H54 (cell line): ENCODE measurements at regions not wholly inside any gene's neighbourhood (a gene's known extent, or its start where the extent isn't known, plus 50 kb on each side); places are given as distances from the start of the nearest gene placed in this dataset.
"Not testable (repeated sequence)": the region's sequence is repeated elsewhere in the genome, so short reads cannot be mapped to it uniquely, and the experiment has no call there.

ENCODE experiments used
- DNase-seq: peaks from one replicate; pipeline ENCODE4 v3.0.0; 2011; ENCODE audit warnings: low spot score, mixed read lengths; ENCODE audit not compliant: insufficient read length
- FAIRE-seq: peaks from 3 replicates; lab custom pipeline; 2011; peaks lifted over from hg19 to GRCh38; lab: Jason Lieb, UNC
- POLR2A ChIP-seq: IDR thresholded peaks from 2 replicates; pipeline ENCODE4 v1.6.1; 2011; ENCODE audit warnings: low read depth, mild to moderate bottlenecking, low read length

DNA sequence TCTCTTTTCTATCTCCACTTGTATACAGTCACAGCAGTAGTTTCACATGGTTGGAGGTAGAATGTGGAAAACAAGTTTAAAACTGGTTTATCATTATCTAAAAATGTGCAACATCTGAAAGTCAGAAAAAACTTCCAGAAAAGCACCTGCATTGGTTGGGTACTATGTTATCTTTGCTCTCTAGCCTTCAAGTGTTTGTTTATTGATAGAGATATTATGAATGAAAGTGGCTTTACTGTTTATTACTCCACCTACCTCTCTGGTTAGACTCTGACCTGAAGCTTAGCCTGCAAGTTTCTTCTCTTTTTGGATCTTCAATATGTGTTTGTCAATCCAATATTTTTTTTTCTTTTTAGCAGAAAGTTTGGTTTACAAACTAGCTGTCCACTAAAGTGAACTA lies 2161.4 kb upstream of the RAG2 start:
- no peak for DNase-seq
- FAIRE-seq, result no peak
- no peak for TF ChIP-seq POLR2A

DNA sequence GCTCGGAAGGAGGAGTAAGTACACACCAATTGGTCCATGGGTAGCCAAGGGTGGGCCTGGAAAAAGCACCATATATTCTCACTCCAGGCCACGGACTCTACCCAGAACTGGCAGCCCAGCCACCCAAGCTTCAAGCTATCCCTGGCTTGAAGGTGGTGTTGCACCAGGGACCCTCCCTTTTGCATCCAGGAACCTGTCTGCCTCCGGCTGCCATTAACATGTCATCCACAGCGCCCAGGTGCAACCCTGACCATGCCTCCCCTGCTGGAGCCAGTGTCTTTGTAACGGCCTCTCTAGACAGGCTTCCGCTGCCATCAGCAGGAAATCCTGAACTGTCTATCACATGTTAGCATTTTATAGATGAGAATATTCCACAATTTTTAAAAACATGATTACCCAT lies 2158.5 kb upstream of the RAG2 start:
- TF ChIP-seq POLR2A, result no peak
- DNase-seq, result no peak
- no peak for FAIRE-seq

DNA sequence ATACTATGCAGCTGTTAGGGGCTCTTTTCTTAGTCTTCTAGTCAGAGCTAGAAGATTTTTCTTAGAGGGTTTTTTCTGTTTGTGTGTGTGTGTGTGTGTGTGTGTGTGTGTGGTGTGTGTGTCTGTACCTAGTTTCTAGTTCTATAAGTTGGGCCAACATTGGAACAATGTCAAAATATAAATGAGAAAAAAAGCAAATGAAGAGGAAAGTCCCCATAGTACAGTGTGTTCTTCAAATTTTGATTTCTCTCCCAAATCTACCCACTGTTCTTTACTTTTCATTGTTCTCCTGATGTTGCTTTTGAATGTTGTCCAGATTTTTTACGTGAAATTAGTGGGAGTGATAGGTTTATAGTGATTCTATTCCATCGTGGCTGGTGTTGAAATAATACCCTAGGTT lies 2153.4 kb upstream of the RAG2 start:
- no peak for DNase-seq
- peak; percentile 64 for FAIRE-seq
- TF ChIP-seq POLR2A, result no peak

DNA sequence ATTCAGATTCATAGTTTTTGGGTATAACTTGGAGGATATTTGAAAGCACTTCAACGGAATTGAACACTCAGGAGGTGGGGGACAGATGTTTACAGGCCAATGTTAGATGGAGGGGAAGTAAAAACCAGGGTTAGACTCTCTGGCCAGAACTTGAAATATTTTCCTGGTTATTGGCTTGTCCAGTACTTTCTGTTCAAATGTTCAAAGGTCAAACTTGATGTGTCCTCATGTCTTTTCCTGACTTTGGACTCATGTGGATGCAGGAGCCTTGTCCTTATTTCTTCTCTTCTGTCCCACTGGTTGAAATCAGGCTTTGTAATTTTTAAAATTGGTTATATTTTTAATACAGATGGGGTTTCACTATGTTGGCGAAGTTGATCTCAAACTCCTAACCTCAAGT lies 2148.5 kb upstream of the RAG2 start:
- FAIRE-seq, DNase-seq: not testable (repeated sequence)

GRCh38 chr11:38723361-38723760 lies 2125.3 kb upstream of the RAG2 start:
- DNase-seq (no peak), FAIRE-seq (no peak)
- no peak for TF ChIP-seq POLR2A

DNA sequence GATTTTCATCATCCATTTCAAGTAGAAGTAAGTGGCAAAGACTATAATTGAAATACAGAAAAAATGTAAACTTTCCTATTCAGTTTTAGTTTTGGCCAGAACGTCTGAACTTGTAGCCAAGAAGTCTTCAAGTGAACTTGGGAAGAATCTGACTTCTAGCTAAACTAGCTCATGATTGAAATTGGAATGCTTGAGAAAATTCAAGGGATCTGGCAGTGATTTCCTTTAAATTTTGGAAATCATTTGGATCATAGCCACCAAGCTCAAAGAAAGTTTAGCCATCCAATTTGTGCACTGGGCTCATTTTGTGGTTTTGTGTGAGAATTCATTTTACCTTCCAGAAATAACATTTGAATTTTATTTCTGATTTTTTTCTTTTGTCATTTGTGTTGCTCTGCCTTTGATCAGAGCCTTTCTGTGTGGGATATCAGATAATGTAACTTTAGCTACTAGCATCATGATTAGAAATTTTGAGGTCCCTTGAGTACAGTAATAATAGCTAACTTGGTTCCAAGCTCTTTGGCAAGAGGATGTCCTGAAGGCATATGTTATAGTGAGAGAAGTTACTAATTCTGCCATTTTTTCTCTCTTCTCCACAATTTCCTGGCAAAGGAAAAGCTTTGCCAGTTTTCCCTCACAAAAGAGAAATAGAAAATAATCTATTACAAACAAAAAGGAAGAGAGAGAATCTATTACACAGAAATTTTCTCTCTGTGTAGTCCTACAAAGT lies 2123.7 kb upstream of the RAG2 start:
- no peak for TF ChIP-seq POLR2A
- FAIRE-seq, result no peak
- no peak for DNase-seq

- TF ChIP-seq POLR2A, result no peak
- DNase-seq, result no peak
- no peak for FAIRE-seq
Observed at GRCh38 chr11:38718659-38719058, 2120.6 kb upstream of the RAG2 start.

DNA sequence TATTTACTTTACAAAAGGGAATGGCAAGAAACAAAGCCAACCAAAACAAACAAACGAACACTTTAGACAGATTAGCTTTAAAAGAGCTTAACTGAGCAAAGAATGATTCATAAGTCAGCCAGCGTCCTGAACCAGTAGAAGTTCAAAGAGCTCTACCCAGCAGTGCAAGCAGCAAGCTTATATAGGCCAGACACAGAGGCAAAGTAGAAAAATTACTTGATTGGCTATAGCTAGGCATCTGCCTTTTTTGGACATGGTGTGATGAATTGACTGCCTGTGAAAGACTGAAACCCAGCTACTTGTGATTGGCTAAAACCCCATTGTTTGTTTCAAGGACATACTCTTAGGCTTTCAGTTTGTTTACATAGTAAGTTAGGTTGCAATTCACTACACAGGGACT lies 2120.0 kb upstream of the RAG2 start:
- no peak for DNase-seq

DNA sequence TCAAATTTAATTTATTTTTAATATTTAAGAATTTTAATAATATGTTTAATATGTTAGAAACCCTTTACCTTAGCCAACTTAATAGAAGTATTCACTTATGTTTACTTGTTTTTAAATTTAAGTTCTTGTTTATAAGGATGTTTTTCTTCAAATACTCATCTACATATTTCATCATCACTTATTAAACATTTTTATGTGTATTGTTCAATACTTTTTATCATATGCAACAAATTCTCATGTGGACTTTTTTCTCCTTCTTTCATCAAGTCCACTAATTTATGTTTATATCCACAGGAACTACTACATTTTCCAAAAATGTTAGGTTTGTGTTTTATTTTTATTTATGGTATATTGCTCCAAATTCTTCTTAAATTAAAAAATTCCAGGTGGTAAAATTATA lies 2113.1 kb upstream of the RAG2 start:
- FAIRE-seq, result no peak
- TF ChIP-seq POLR2A, result no peak

More for the DNA sequence above, 2120.0 kb upstream of the RAG2 start:
- TF ChIP-seq POLR2A, result no peak
- peak; percentile 97 for FAIRE-seq

DNA sequence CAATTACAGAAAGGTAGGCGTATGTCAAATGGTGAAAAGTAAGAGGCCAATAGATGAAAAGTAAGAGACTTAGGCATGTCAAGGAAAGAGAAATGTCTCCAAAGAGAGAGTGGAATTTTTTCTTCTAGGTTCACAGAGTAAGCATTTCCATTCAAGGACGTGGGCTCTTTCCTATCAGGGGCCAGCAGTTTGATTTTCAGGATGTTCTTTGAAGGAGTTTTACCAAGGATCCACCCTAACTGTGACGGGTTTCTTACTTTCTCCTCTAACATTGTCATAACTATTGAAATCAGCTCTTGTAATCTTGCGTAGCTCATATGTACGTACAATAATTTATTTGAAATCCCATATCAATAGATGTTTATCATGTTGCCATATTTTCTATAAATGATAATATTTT lies 2112.2 kb upstream of the RAG2 start:
- TF ChIP-seq POLR2A, result no peak
- FAIRE-seq (no peak), DNase-seq (no peak)

More for the DNA sequence above, 2113.1 kb upstream of the RAG2 start:
- DNase-seq, result no peak

GRCh38 chr11:38700111-38700510 lies 2102.1 kb upstream of the RAG2 start:
- FAIRE-seq, result no peak
- no peak for DNase-seq
- no peak for TF ChIP-seq POLR2A

DNA sequence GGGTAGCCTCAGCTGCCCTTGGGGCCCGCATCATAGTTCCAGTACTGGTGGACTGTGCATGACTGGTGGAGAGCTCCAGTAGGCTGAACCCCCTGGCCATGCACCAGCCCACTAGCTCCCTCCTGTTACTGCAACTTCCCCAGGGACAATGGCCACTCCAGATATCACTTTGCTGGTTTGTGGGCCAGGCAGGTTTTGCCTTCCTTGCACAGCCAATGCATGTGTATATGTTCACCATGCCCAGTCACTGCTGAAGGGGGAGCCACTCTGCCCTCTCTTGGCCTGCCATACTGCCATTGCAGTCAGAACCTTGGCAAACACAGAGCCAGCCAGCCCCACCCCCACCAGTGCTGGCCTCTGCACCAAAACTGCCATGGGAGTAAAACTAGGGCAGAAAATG lies 2095.3 kb upstream of the RAG2 start:
- FAIRE-seq (no peak), DNase-seq (no peak)
- TF ChIP-seq POLR2A, result no peak

- FAIRE-seq, result peak; percentile 71
Observed at GRCh38 chr11:38690211-38690610, 2092.2 kb upstream of the RAG2 start.

GRCh38 chr11:38687008-38687407 lies 2089.0 kb upstream of the RAG2 start:
- DNase-seq, result no peak
- no peak for TF ChIP-seq POLR2A
- peak; percentile 62 for FAIRE-seq

More at GRCh38 chr11:38690211-38690610, 2092.2 kb upstream of the RAG2 start:
- DNase-seq, result not testable (repeated sequence)

DNA sequence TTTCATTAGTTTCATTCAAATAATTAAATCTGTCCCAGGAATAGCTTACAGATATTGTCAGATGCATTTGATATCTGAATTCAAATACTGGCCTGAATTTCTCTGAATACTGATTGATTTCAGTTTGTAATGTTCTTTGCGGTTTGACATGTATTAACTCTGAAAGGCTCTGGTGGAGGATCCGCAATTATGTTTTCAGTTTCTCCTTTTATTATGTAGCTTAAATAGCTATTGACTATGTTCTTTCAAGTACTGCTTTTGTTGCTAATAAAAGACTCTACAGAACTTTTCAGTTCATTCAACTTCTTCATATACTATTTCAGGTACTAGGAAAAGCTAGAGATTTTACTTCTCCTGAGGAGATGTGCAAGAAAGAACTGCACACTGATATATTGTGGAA lies 2085.4 kb upstream of the RAG2 start:
- no peak for FAIRE-seq
- no peak for DNase-seq
- no peak for TF ChIP-seq POLR2A
